ENCODE measurements at regions not wholly inside any gene's neighbourhood (a gene's known extent, or its start where the extent isn't known, plus 50 kb on each side); places are given as distances from the start of the nearest gene placed in this dataset.
"Not testable (repeated sequence)": the region's sequence is repeated elsewhere in the genome, so short reads cannot be mapped to it uniquely, and the experiment has no call there.

DNA sequence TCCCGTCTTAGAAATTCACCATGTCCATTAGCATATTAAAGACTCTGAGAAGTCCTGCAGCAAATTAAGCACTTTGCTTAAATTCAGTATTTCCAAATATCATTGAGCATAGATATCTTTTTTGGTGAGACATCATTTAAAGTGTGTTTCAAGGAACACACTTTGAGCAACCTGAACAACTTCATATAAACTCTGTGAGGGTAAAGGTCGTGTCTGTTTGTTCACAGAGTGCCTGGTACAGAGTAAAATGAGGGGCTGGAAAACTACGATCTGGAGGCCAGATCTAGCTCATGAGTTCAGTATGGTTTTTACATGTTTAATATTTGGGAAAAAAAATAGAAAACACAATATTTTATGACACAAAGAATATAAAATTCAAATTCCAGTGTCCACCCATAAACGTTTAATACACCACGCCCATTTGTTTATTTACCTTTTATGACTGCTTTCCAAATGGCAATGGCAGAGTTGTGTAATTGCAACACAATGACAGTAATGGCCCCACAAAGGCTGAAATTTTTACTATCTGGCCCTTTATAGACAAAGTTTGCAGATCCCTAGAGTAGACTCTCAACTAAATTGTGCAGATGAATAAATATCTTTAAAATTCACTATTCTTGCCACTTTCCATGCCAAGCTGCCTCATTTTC, 67.4 kb downstream of the SNTN start:
- intact Hi-C loops (cut with micrococcal nuclease) = no loop called here
- no peak for DNase-seq
- H3K27ac Mint-ChIP-seq = no peak overlapping the region
- H3K4me1 Mint-ChIP-seq (ENCODE audit: low read depth) = no peaks in the 10 kb centered on the region
- CTCF ChIA-PET = no interaction called here
- no peak overlapping the region for H3K4me3 Mint-ChIP-seq
- H3K9me3 Mint-ChIP-seq = peaks cover 8% of the 10 kb centered on the region
- no peaks in the 10 kb centered on the region for H3K36me3 Mint-ChIP-seq (ENCODE audit: low read depth)
- peaks cover 5% of the 10 kb centered on the region for H3K27me3 Mint-ChIP-seq (ENCODE audit: low read depth)

GRCh38 chr3:63720951-63721350, 68.5 kb downstream of the SNTN start:
- CTCF ChIA-PET; DNase-seq; H3K4me1 Mint-ChIP-seq (ENCODE audit: low read depth); H3K27me3 Mint-ChIP-seq (ENCODE audit: low read depth); H3K4me3 Mint-ChIP-seq; H3K36me3 Mint-ChIP-seq (ENCODE audit: low read depth); H3K27ac Mint-ChIP-seq; H3K9me3 Mint-ChIP-seq; intact Hi-C loops (cut with micrococcal nuclease): not testable (repeated sequence)

DNA sequence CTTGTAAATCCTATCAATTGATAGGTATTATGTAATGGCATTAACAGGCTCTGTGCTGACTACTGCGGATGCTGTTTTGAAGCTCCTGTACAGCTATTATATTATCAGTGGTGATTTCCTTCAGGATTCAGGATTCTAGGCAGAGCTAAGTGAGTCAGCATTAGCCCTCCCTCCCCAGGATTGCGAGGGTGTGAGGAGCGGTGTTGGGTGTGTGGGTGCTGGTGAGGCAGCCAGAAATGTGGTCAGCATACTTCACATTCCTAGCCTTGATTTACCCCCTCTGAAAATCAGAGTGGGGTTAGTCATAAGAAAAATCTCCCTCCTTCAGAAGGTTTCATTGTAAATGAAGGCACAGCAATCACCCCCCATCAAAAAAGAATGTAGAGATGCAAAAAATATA, 72.5 kb downstream of the SNTN start:
- intact Hi-C loops (cut with micrococcal nuclease) = no loop called here

GRCh38 chr3:63726656-63727055, 74.2 kb downstream of the SNTN start:
- no peaks in the 10 kb centered on the region for H3K36me3 Mint-ChIP-seq (ENCODE audit: low read depth)
- H3K9me3 Mint-ChIP-seq = peaks cover 5% of the 10 kb centered on the region
- intact Hi-C loops (cut with micrococcal nuclease) = no loop called here
- CTCF ChIA-PET = no interaction called here
- H3K4me3 Mint-ChIP-seq = no peak overlapping the region
- no peak for DNase-seq
- no peaks in the 10 kb centered on the region for H3K4me1 Mint-ChIP-seq (ENCODE audit: low read depth)
- H3K27ac Mint-ChIP-seq = peak overlapping the region; percentile 1
- H3K27me3 Mint-ChIP-seq (ENCODE audit: low read depth) = peaks cover 4% of the 10 kb centered on the region

More for the DNA sequence above, 72.5 kb downstream of the SNTN start:
- H3K4me1 Mint-ChIP-seq (ENCODE audit: low read depth) = no peaks in the 10 kb centered on the region
- H3K9me3 Mint-ChIP-seq = peaks cover 8% of the 10 kb centered on the region
- CTCF ChIA-PET = no interaction called here
- no peak overlapping the region for H3K27ac Mint-ChIP-seq
- no peak for DNase-seq
- peaks cover 2% of the 10 kb centered on the region for H3K27me3 Mint-ChIP-seq (ENCODE audit: low read depth)
- H3K36me3 Mint-ChIP-seq (ENCODE audit: low read depth) = no peaks in the 10 kb centered on the region
- H3K4me3 Mint-ChIP-seq = no peak overlapping the region

DNA sequence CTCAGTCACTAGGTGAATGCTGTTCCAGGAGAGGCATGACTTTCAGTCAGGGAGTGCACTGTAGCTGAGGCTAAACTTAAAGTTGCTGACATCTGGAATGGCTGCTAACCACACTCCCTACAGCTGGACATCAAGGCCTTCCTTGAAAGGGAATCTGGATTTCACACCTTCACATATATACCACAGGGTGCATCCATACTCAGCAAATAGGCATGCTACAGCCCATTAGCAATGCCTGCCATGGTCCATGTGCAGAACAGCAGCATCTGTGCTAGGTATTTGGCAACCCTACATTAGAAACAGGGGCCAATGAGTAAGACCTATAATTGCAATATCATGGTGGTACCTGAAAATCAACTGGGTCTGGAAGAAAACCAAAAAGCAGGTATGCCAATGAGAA, 74.8 kb downstream of the SNTN start:
- intact Hi-C loops (cut with micrococcal nuclease) = no loop called here
- H3K4me1 Mint-ChIP-seq (ENCODE audit: low read depth) = no peaks in the 10 kb centered on the region
- no peaks in the 10 kb centered on the region for H3K36me3 Mint-ChIP-seq (ENCODE audit: low read depth)
- DNase-seq = no peak
- no peaks in the 10 kb centered on the region for H3K9me3 Mint-ChIP-seq
- H3K27me3 Mint-ChIP-seq (ENCODE audit: low read depth) = peaks cover 9% of the 10 kb centered on the region
- H3K27ac Mint-ChIP-seq = no peak overlapping the region
- CTCF ChIA-PET = no interaction called here
- H3K4me3 Mint-ChIP-seq = no peak overlapping the region

DNA sequence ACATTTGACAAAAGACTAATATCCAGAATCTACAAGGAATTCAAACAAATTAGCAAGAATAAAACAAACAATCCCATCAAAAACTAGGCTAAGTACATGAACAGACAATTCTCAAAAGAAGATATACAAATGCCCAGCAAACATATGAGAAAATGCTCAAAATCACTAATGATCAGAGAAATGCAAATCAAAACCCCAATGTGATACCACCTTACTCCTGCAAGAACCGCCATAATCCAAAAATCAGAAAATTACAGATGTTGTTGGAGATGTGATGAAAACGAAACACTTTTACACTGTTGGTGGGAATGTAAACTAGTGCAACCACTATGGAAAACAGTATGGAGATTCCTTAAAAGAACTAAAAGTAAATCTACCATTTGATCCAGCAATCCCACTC, 79.4 kb downstream of the SNTN start:
- Mint-ChIP-seq H3K27me3 (ENCODE audit: low read depth) (peaks cover 12% of the 10 kb centered on the region), H3K4me3 (no peak overlapping the region), H3K27ac (no peak overlapping the region), H3K36me3 (ENCODE audit: low read depth) (no peaks in the 10 kb centered on the region), H3K4me1 (ENCODE audit: low read depth) (no peaks in the 10 kb centered on the region), H3K9me3 (peaks cover 3% of the 10 kb centered on the region)
- CTCF ChIA-PET = no interaction called here
- DNase-seq = no peak
- intact Hi-C loops (cut with micrococcal nuclease) = no loop called here

- H3K9me3 Mint-ChIP-seq; CTCF ChIA-PET; H3K36me3 Mint-ChIP-seq (ENCODE audit: low read depth); H3K4me1 Mint-ChIP-seq (ENCODE audit: low read depth); DNase-seq; intact Hi-C loops (cut with micrococcal nuclease); H3K4me3 Mint-ChIP-seq; H3K27ac Mint-ChIP-seq: not testable (repeated sequence)
- peaks cover 11% of the 10 kb centered on the region for H3K27me3 Mint-ChIP-seq (ENCODE audit: low read depth)
Observed at GRCh38 chr3:63733278-63733677, 80.8 kb downstream of the SNTN start.

DNA sequence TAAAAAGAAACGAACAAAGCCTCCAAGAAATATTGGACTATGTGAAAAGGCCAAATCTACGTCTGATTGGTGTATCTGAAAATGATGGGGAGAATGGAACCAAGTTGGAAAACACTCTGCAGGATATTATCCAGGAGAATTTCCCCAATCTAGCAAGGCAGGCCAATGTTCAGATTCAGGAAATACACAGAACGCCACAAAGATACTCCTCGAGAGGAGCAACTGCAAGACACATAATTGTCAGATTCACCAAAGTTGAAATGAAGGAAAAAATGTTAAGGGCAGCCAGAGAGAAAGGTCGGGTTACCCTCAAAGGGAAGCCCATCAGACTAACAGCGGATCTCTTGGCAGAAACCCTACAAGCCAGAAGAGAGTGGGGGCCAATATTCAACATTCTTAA, 82.2 kb downstream of the SNTN start:
- H3K36me3 Mint-ChIP-seq (ENCODE audit: low read depth); DNase-seq; H3K9me3 Mint-ChIP-seq; H3K27ac Mint-ChIP-seq; intact Hi-C loops (cut with micrococcal nuclease); CTCF ChIA-PET; H3K4me1 Mint-ChIP-seq (ENCODE audit: low read depth); H3K4me3 Mint-ChIP-seq: not testable (repeated sequence)
- peaks cover 11% of the 10 kb centered on the region for H3K27me3 Mint-ChIP-seq (ENCODE audit: low read depth)

- H3K4me1 Mint-ChIP-seq (ENCODE audit: low read depth); intact Hi-C loops (cut with micrococcal nuclease); H3K27me3 Mint-ChIP-seq (ENCODE audit: low read depth); H3K4me3 Mint-ChIP-seq; H3K9me3 Mint-ChIP-seq; CTCF ChIA-PET; H3K27ac Mint-ChIP-seq; H3K36me3 Mint-ChIP-seq (ENCODE audit: low read depth); DNase-seq: not testable (repeated sequence)
Observed at GRCh38 chr3:63736757-63737156, 82.3 kb upstream of the C3orf49 start.

GRCh38 chr3:63738577-63738976, 80.5 kb upstream of the C3orf49 start:
- H3K27me3 Mint-ChIP-seq (ENCODE audit: low read depth) = not testable (repeated sequence)

GRCh38 chr3:63739474-63739873, 79.6 kb upstream of the C3orf49 start:
- Mint-ChIP-seq H3K27ac (no peak overlapping the region), H3K4me3 (no peak overlapping the region), H3K4me1 (ENCODE audit: low read depth) (no peaks in the 10 kb centered on the region), H3K9me3 (peaks cover 1% of the 10 kb centered on the region), H3K36me3 (ENCODE audit: low read depth) (no peaks in the 10 kb centered on the region), H3K27me3 (ENCODE audit: low read depth) (peaks cover 2% of the 10 kb centered on the region)
- CTCF ChIA-PET = no interaction called here
- DNase-seq = no peak
- intact Hi-C loops (cut with micrococcal nuclease) = no loop called here

More at GRCh38 chr3:63738577-63738976, 80.5 kb upstream of the C3orf49 start:
- intact Hi-C loops (cut with micrococcal nuclease); H3K36me3 Mint-ChIP-seq (ENCODE audit: low read depth); H3K27ac Mint-ChIP-seq; CTCF ChIA-PET; H3K4me3 Mint-ChIP-seq; H3K4me1 Mint-ChIP-seq (ENCODE audit: low read depth); H3K9me3 Mint-ChIP-seq; DNase-seq: not testable (repeated sequence)

DNA sequence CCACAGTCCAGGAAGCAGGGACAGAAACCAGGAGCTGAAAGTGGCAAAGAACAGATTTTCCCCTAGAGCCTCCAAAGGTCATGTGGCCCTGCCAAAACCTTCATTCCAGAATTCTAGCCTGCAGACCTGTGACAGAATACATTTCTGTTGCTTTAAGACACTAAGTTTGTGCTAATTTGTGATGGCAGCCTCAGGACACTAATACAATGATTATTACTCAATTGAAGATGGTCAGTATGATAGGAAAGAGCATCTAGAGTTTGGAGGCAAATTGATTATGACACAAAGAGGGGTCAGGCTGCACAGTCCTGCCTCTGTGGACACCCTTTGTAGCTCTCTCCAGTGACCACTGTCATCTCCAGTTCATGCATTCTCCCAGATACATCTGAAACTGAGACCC, 79.0 kb upstream of the C3orf49 start:
- CTCF ChIA-PET = interaction anchor here (0.9 kb wide), 1 partner anchor 389 kb away, joined by 3 read pairs; no protein-coding TSS in a partner anchor
- no peaks in the 10 kb centered on the region for H3K36me3 Mint-ChIP-seq (ENCODE audit: low read depth)
- H3K9me3 Mint-ChIP-seq = peaks cover 1% of the 10 kb centered on the region
- H3K27me3 Mint-ChIP-seq (ENCODE audit: low read depth) = no peaks in the 10 kb centered on the region
- no peaks in the 10 kb centered on the region for H3K4me1 Mint-ChIP-seq (ENCODE audit: low read depth)
- no peak overlapping the region for H3K27ac Mint-ChIP-seq
- intact Hi-C loops (cut with micrococcal nuclease) = no loop called here
- H3K4me3 Mint-ChIP-seq = no peak overlapping the region
- no peak for DNase-seq

DNA sequence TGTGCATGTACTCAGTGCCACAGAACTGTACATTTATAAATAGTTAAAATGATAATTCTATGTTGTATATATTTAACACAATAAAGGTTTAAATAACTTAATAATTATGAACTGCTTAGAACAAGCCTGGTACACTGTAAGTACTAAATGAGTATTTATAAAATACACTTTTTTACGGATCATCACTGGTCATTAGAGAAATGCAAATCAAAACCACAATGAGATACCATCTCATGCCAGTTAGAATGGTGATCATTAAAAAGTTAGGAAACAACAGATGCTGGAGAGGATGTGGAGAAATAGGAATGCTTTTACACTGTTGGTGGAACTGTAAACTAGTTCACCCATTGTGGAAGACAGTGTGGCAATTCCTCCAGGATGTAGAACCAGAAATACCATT, 74.4 kb upstream of the C3orf49 start:
- intact Hi-C loops (cut with micrococcal nuclease); H3K4me1 Mint-ChIP-seq (ENCODE audit: low read depth); H3K27me3 Mint-ChIP-seq (ENCODE audit: low read depth); H3K9me3 Mint-ChIP-seq; CTCF ChIA-PET; DNase-seq; H3K4me3 Mint-ChIP-seq; H3K27ac Mint-ChIP-seq; H3K36me3 Mint-ChIP-seq (ENCODE audit: low read depth): not testable (repeated sequence)

- Mint-ChIP-seq H3K9me3 (peaks cover 10% of the 10 kb centered on the region), H3K27me3 (ENCODE audit: low read depth) (no peaks in the 10 kb centered on the region), H3K36me3 (ENCODE audit: low read depth) (no peaks in the 10 kb centered on the region), H3K4me3 (no peak overlapping the region), H3K27ac (no peak overlapping the region), H3K4me1 (ENCODE audit: low read depth) (no peaks in the 10 kb centered on the region)
- DNase-seq = no peak
- intact Hi-C loops (cut with micrococcal nuclease) = no loop called here
- CTCF ChIA-PET = no interaction called here
Observed at GRCh38 chr3:63745757-63746156, 73.3 kb upstream of the C3orf49 start.

All from activated naive CD4-positive, alpha-beta T cell treated with anti-CD3 and anti-CD28 coated beads for 36 hours (primary cell).